PFSK-1 (cell line): ENCODE measurements at regions not wholly inside any gene's neighbourhood (a gene's known extent, or its start where the extent isn't known, plus 50 kb on each side); places are given as distances from the start of the nearest gene placed in this dataset.

ENCODE experiments used
- FOXP2 ChIP-seq: optimal IDR thresholded peaks from 2 replicates; pipeline ENCODE3; 2011; ENCODE audit warnings: borderline replicate concordance, control low read depth, inconsistent platforms; ENCODE audit not compliant: insufficient read depth; ENCODE audit errors: extremely low read length, extremely low read depth
- POLR2AphosphoS5 ChIP-seq: IDR thresholded peaks from 2 replicates; pipeline ENCODE4 v1.6.1; 2012; ENCODE audit warnings: low read depth, mild to moderate bottlenecking, control low read depth, low read length, moderate library complexity
- REST ChIP-seq, 2 experiments: IDR thresholded peaks; 2 replicates each; pipeline versions ENCODE4 v1.6.1 to v1.8.0; 2011 to 2012; ENCODE audit warnings: low read depth in 2 of 2, low read length in 2 of 2, control low read depth in 1 of 2, inconsistent platforms in 1 of 2, mild to moderate bottlenecking in 1 of 2, moderate library complexity in 1 of 2; ENCODE audit not compliant: insufficient read depth in 1 of 2
- SIN3A ChIP-seq: IDR thresholded peaks from 2 replicates; pipeline ENCODE4 v1.6.1; 2012; ENCODE audit warnings: mild to moderate bottlenecking, low read length, moderate library complexity, borderline replicate concordance; ENCODE audit not compliant: insufficient read depth
- TAF1 ChIP-seq: IDR thresholded peaks from 2 replicates; pipeline ENCODE4 v1.6.1; 2012; ENCODE audit warnings: low read length, control low read depth, borderline replicate concordance; ENCODE audit not compliant: insufficient read depth

GRCh38 chr4:163815776-163816175, 321.3 kb downstream of the TMA16 start:
- TF ChIP-seq POLR2AphosphoS5 (no peak), REST (IDR thresholded peaks at IDR 0.05; ENCODE audit: insufficient read depth in 1 of 2, low read depth in 2 of 2, low read length in 2 of 2) (no peak)

- no peak for TF ChIP-seq TAF1
- no peak for TF ChIP-seq SIN3A
- TF ChIP-seq REST (IDR thresholded peaks at IDR 0.05; ENCODE audit: insufficient read depth in 1 of 2, low read depth in 2 of 2, low read length in 2 of 2) = no peak
- TF ChIP-seq FOXP2 = no peak
- TF ChIP-seq POLR2AphosphoS5 = no peak
These were observed 322.0 kb downstream of the TMA16 start for GRCh38 chr4:163816494-163816893.

- TF ChIP-seq REST (IDR thresholded peaks at IDR 0.05; ENCODE audit: insufficient read depth in 1 of 2, low read depth in 2 of 2, low read length in 2 of 2) = no peak
- TF ChIP-seq SIN3A = no peak
- TF ChIP-seq POLR2AphosphoS5 = no peak
- TF ChIP-seq TAF1 = no peak
- no peak for TF ChIP-seq FOXP2
These were observed 324.2 kb downstream of the TMA16 start for GRCh38 chr4:163818673-163819072.

GRCh38 chr4:163833669-163834068, 339.2 kb downstream of the TMA16 start:
- TF ChIP-seq FOXP2 = no peak
- no peak for TF ChIP-seq TAF1
- no peak for TF ChIP-seq REST (IDR thresholded peaks at IDR 0.05; ENCODE audit: insufficient read depth in 1 of 2, low read depth in 2 of 2, low read length in 2 of 2)
- TF ChIP-seq POLR2AphosphoS5 = no peak
- TF ChIP-seq SIN3A = no peak

- TF ChIP-seq TAF1 (no peak), REST (IDR thresholded peaks at IDR 0.05; ENCODE audit: insufficient read depth in 1 of 2, low read depth in 2 of 2, low read length in 2 of 2) (no peak), POLR2AphosphoS5 (no peak), FOXP2 (no peak), SIN3A (no peak)
These were observed 351.5 kb downstream of the TMA16 start for GRCh38 chr4:163846008-163846407.
